Activated CD4-positive, CD25-positive, alpha-beta regulatory T cell treated with anti-CD3 and anti-CD28 coated beads, Interleukin-2, amount 50 U/mL, for 72 hours (primary cell): ENCODE measurements at regions not wholly inside any gene's neighbourhood (a gene's known extent, or its start where the extent isn't known, plus 50 kb on each side); places are given as distances from the start of the nearest gene placed in this dataset.

Experiments used
- DNase-seq: peaks from one replicate; pipeline ENCODE4 v3.0.0; 2021

GRCh38 chr18:24914685-24915084 is 437.3 kb downstream of the ZNF521 start:
- DNase-seq: no peak

- no peak for DNase-seq
These were observed 436.4 kb downstream of the ZNF521 start for GRCh38 chr18:24915547-24915946.

GRCh38 chr18:24917767-24918166 is 434.2 kb downstream of the ZNF521 start:
- DNase-seq: no peak

- DNase-seq: no peak
These were observed 433.7 kb downstream of the ZNF521 start for GRCh38 chr18:24918257-24918656.

DNA sequence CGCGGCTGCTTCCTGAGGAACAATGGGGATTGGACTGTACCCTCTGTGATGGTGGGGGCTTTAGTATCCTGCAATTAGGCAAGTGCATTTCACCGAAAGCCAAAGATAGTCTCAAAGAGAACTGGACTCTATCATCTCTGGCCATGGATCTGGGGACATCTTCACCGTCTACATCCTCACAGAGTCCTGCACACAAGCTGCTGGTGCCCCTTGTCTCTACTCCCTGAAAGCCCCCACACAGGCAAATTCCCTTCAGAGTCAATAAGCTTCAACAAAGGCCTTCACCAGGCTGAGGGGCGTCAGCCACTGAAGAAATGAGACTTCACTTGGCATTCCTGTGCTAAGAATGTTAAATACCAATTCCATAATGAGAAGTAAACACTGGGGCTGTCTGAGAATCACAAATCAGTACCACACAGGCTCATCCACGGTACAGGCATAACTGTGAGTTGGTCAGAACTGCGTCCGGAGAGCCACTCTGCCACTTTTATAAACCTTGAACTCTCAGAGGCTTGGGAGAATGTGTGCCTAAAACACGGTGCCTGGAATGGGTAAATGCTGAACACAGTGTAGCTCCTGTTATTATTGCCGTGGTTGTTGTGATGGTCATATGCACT is 432.7 kb downstream of the ZNF521 start:
- no peak for DNase-seq

- no peak for DNase-seq
These were observed 429.5 kb downstream of the ZNF521 start for GRCh38 chr18:24922491-24922890.

DNA sequence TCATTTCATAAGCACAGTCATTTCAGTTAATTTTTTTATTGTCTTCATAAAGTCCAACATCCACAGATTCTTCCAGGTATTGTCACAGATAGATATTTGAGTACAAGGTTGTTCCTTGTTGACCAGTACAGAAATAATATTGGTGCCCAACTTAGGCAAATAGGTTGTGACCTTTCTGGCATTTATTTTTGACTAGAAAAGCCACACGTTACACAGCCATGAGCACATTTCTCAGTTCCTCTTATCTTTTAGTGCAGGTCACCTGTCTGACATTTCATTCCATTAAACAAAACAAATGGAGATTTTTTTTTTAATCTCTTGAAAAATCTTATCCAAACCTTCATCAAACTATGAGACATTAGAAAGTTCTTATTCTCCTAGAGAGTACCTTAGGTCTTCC is 428.8 kb downstream of the ZNF521 start:
- DNase-seq: no peak

- no peak for DNase-seq
These were observed 427.8 kb downstream of the ZNF521 start for GRCh38 chr18:24924066-24924716.

GRCh38 chr18:24926649-24927048 is 425.3 kb downstream of the ZNF521 start:
- no peak for DNase-seq

DNA sequence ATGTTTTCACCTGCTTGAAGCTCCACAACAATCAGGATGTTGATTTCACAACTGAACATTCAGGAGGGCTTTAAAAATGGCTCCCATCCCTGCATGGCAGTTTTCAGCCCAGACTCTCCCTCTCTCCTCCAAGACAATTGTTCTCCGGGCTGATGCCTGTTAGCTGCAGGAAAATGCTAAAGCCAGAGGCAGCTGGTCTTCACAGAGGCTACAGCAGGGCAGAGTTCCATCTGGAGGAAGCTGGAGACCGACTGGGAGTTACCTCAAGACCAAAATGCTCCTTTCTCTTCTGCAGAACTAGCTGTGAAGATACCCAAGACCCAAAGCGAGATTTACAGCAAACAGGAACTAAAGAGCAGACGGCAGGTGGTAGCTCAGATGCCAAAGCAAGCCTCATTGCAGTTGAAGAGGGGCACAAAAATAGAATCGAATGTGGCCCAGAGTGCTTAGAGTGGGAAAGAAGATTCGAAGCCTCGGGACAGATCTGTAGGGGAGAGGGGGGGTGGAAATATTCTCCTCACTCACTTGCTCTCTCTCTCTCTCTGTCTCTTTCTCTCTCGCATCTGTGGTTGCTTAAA is 423.6 kb downstream of the ZNF521 start:
- no peak for DNase-seq

- DNase-seq: no peak
These were observed 421.5 kb downstream of the ZNF521 start for GRCh38 chr18:24930478-24930877.

- DNase-seq: no peak
These were observed 421.0 kb downstream of the ZNF521 start for GRCh38 chr18:24930971-24931370.

GRCh38 chr18:24933345-24933744 is 418.6 kb downstream of the ZNF521 start:
- DNase-seq: no peak

- DNase-seq: no peak
These were observed 417.6 kb downstream of the ZNF521 start for GRCh38 chr18:24934258-24934932.

GRCh38 chr18:24935008-24935407 is 417.0 kb downstream of the ZNF521 start:
- DNase-seq: no peak

DNA sequence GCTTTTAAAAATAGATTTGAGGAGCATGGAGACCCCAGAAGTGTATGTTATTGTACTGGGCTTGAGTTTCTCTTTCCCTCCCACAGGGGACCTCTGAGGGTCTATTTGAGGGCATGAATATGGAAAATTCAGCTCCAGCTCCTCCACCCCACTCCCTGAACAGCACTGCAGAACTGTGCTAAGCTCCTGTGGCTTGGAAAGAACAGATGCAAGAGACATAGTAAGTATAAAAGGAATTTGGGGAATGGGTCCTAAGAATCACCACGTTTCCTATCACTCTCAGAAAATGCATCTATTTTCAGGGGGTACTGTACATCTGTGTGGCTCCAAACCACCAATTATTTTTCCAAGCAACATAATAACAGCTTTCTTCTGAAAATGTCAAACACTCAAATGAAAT is 416.1 kb downstream of the ZNF521 start:
- DNase-seq: no peak

DNA sequence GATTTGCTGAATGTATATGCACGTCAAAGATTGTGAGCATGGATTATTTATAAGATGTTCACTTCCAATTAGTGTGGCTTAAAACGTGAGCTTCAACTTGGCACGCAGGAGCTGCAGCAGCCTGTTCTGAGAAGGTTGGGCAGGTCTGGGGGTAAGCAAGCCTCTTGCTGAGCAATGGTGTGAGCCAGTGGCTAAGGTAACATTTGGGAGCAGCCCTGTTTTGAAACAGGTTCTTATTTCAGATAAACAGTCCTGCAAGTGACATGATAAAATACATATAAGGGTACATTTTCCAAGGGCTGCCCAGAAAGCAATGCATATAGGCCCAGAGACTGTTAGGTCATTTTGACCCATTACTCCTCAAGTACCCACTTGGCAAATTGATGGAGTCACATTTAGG is 415.3 kb downstream of the ZNF521 start:
- DNase-seq: no peak

GRCh38 chr18:24937639-24938275 is 414.2 kb downstream of the ZNF521 start:
- DNase-seq: no peak

- no peak for DNase-seq
These were observed 411.6 kb downstream of the ZNF521 start for GRCh38 chr18:24940416-24940815.

DNA sequence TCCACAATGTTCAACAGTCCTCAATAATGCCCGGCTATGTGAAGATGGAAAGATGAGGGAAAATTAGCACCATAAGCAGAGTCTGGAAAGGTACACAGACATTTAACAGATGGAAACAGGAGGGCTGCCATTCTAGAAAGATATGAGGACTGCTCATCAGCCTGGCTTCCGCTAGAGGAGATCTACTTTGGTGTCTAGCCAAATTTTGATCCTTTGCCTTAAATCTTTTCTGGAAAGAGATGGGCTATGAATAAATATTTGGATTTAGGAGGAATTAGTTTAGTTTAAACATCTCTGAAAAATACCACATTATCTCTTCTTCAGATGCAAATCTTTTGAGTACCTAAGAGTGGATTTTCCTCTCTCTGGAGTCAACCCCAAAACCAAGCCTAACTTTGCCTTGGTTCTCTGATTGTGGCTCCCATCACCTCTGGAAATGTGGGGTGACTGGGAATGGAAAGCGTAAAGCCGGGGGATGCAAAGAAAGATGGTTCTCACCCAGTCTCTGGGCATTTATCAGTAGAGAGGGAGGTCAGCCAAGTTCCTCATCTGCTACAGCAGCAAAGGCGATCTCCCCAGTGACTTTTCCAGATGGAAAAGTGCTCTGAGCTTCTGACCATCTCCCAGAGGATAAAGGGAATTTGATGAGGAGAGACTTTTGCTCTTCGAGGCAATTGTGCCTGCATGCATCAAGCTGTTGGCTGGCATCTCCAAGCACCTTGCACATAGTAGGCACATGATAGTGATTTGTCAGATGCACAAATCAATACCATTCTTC is 410.6 kb downstream of the ZNF521 start:
- no peak for DNase-seq

- DNase-seq: no peak
These were observed 409.8 kb downstream of the ZNF521 start for GRCh38 chr18:24942144-24942543.

GRCh38 chr18:24947521-24948305 is 404.3 kb downstream of the ZNF521 start:
- no peak for DNase-seq
